CD4-positive, alpha-beta T cell (primary cell): ENCODE measurements at regions not wholly inside any gene's neighbourhood (a gene's known extent, or its start where the extent isn't known, plus 50 kb on each side); places are given as distances from the start of the nearest gene placed in this dataset.

Experiments
- ATAC-seq: fragments of 200-7000 bp; cut with Tn5 transposase; one replicate; pipeline ENCODE4 v1.10.0; 2022; ENCODE audit warnings: mild to moderate bottlenecking; ENCODE audit not compliant: poor library complexity
- CTCF ChIA-PET: fragments of 350-600 bp; sonication (Branson Sonifier 250); formaldehyde crosslinking; loops from one replicate; lab custom pipeline; 2021; ENCODE audit warnings: antibody characterized with exemption, inconsistent platforms; lab: Charles Lee
- POLR2A ChIA-PET: fragments of 350-600 bp; sonication (Branson Sonifier 250); formaldehyde crosslinking; loops from one replicate; lab custom pipeline; 2021; ENCODE audit warnings: antibody characterized with exemption, inconsistent platforms; lab: Charles Lee
- DNase-seq, 14 experiments: peaks; one replicate each; pipeline ENCODE4 v3.0.0-alpha.2; 2013 to 2020; ENCODE audit warnings: mixed read lengths in 2 of 14
- H3K27ac ChIP-seq, 2 donors: one replicate each; pipeline versions ENCODE4 v1.5.1 to v1.7.0; 2013; ENCODE audit warnings: low read length in 2 of 2, low read depth in 1 of 2, mild to moderate bottlenecking in 1 of 2
- H3K27me3 ChIP-seq, 2 experiments: 1 replicate in 1 of 2; 2 replicates in 1 of 2; pipeline versions ENCODE4 v1.6.1 to v1.7.0; 2013; ENCODE audit warnings: low read length in 2 of 2, control low read depth in 1 of 2, mild to moderate bottlenecking in 1 of 2, moderate library complexity in 1 of 2; ENCODE audit not compliant: insufficient read depth in 2 of 2, control insufficient read depth in 1 of 2
- H3K36me3 ChIP-seq: one replicate; pipeline ENCODE4 v1.6.1; 2013; ENCODE audit warnings: low read length, control low read depth; ENCODE audit not compliant: insufficient read depth
- H3K4me1 ChIP-seq: one replicate; pipeline ENCODE4 v1.6.1; 2013; ENCODE audit warnings: low read length, control low read depth; ENCODE audit not compliant: insufficient read depth
- H3K4me3 ChIP-seq: one replicate; pipeline ENCODE4 v1.5.1; 2013; ENCODE audit warnings: mild to moderate bottlenecking, low read length, moderate library complexity
- H3K9me3 ChIP-seq, 2 experiments: 1 replicate in 1 of 2; 2 replicates in 1 of 2; pipeline versions ENCODE4 v1.6.1 to v1.7.0; 2013; ENCODE audit warnings: low read length in 2 of 2, mild to moderate bottlenecking in 2 of 2, control low read depth in 1 of 2, moderate library complexity in 1 of 2; ENCODE audit not compliant: control insufficient read depth in 1 of 2, insufficient read depth in 1 of 2
- H3K27ac Mint-ChIP-seq: one replicate; pipeline ENCODE4 v1.8.0; 2020; ENCODE audit warnings: mixed read lengths
- H3K27me3 Mint-ChIP-seq: one replicate; pipeline ENCODE4 v1.8.0; 2021; ENCODE audit warnings: mixed read lengths
- H3K36me3 Mint-ChIP-seq: one replicate; pipeline ENCODE4 v1.8.0; 2021; ENCODE audit warnings: low read depth, mixed read lengths
- H3K4me1 Mint-ChIP-seq: one replicate; pipeline ENCODE4 v1.8.0; 2021; ENCODE audit warnings: low read depth, mixed read lengths
- H3K4me3 Mint-ChIP-seq: one replicate; pipeline ENCODE4 v1.8.0; 2020; ENCODE audit warnings: mild to moderate bottlenecking, mixed read lengths
- H3K9me3 Mint-ChIP-seq: one replicate; pipeline ENCODE4 v1.8.0; 2020; ENCODE audit warnings: mixed read lengths
- intact Hi-C, 2 experiments: fragments of 100-400 bp; cut with DNase I in 1 of 2; cut with micrococcal nuclease in 1 of 2; formaldehyde crosslinking; loops; one replicate each; pipeline versions ENCODE4 v1.15.1 to v1.9.0; 2023 to 2025; cut with DNase I, micrococcal nuclease
- TF ChIP-seq, protein P1 (sequence below): fragments of 200-600 bp; IDR thresholded peaks from one replicate; pipeline ENCODE4 v1.8.0; 2022; ENCODE audit warnings: antibody characterized with exemption, mild to moderate bottlenecking

GRCh38 chr17:68801335-68802247 lies 153.6 kb downstream of the ABCA8 start:
- TF ChIP-seq, protein P1, sequence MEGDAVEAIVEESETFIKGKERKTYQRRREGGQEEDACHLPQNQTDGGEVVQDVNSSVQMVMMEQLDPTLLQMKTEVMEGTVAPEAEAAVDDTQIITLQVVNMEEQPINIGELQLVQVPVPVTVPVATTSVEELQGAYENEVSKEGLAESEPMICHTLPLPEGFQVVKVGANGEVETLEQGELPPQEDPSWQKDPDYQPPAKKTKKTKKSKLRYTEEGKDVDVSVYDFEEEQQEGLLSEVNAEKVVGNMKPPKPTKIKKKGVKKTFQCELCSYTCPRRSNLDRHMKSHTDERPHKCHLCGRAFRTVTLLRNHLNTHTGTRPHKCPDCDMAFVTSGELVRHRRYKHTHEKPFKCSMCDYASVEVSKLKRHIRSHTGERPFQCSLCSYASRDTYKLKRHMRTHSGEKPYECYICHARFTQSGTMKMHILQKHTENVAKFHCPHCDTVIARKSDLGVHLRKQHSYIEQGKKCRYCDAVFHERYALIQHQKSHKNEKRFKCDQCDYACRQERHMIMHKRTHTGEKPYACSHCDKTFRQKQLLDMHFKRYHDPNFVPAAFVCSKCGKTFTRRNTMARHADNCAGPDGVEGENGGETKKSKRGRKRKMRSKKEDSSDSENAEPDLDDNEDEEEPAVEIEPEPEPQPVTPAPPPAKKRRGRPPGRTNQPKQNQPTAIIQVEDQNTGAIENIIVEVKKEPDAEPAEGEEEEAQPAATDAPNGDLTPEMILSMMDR, result no peak
- Mint-ChIP-seq H3K36me3 (no peaks in the 10 kb centered on the region), H3K27me3 (peaks cover 5% of the 10 kb centered on the region), H3K4me3 (no peak overlapping the region), H3K4me1 (no peaks in the 10 kb centered on the region), H3K27ac (no peak overlapping the region), H3K9me3 (no peaks in the 10 kb centered on the region)
- intact Hi-C loops, result no loop called here
- no peak for ATAC-seq
- CTCF ChIA-PET, result no interaction called here
- Histone ChIP-seq H3K36me3 (no peaks in the 10 kb centered on the region), H3K4me3 (no peak overlapping the region), H3K27ac (no peak overlapping the region), H3K4me1 (no peaks in the 10 kb centered on the region), H3K27me3 (no peaks in the 10 kb centered on the region), H3K9me3 (peaks cover 0 to 4% of the 10 kb centered on the region in 2 experiments)
- DNase-seq, result no peak
- POLR2A ChIA-PET, result interaction anchor here (0.6 kb wide), 1 partner anchor 13 kb away, joined by 3 read pairs; no protein-coding TSS in a partner anchor

- Mint-ChIP-seq H3K4me3 (no peak overlapping the region), H3K27ac (no peak overlapping the region), H3K27me3 (peaks cover 5% of the 10 kb centered on the region), H3K9me3 (no peaks in the 10 kb centered on the region), H3K4me1 (no peaks in the 10 kb centered on the region), H3K36me3 (no peaks in the 10 kb centered on the region)
- ChIA-PET CTCF (no interaction called here), POLR2A (no interaction called here)
- Histone ChIP-seq H3K27me3 (no peaks in the 10 kb centered on the region), H3K4me3 (no peak overlapping the region), H3K27ac (no peak overlapping the region), H3K36me3 (no peaks in the 10 kb centered on the region), H3K4me1 (no peaks in the 10 kb centered on the region), H3K9me3 (no peaks in the 10 kb centered on the region)
- ATAC-seq (no peak), DNase-seq (no peak)
- TF ChIP-seq, protein P1, result no peak
- intact Hi-C loops, result no loop called here
These were observed 154.4 kb downstream of the ABCA8 start for GRCh38 chr17:68800751-68801150.

DNA sequence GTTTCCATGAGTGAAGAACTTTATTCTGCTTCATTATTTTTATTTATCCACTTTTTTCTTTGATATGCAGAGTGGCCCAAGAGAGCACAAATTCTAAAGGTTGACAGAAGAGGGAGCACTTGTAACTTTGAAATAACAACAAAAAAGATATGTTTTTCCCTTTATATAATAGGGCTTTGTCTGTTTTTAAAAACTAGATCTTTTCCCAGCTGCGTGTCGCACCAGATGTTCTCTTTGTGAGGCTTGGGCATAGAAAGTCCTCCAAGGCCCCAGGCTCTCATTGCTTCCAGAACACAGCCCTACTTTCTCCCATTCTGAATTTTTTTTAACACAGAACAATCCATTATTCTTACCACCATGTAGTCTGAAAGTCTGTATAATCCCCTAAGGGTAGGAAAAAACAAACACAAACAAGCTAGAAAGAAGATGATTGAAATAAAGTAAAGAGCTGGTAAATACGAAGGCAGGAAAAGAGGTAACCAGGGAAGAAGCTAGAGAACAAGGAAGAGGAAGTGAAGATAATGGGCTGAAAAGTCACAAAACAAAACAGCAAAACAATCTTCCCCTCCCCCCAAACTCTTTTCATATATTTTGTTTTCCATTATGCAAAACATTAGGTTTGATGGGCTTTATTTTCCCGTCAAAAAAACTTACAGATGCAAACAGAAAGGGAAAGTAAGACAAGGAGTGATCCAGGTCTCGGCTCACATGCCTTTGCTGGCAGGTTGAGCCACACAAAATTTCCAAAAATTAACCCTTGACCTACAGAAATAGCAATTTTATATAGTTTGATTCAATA lies 160.4 kb downstream of the ABCA8 start:
- no peaks in the 10 kb centered on the region for H3K4me1 Mint-ChIP-seq
- POLR2A ChIA-PET, result interaction anchor here (0.7 kb wide), 1 partner anchor 450 kb away, joined by 3 read pairs; no protein-coding TSS in a partner anchor
- no peaks in the 10 kb centered on the region for H3K9me3 ChIP-seq
- no peak overlapping the region for H3K27ac Mint-ChIP-seq
- TF ChIP-seq, protein P1, result no peak
- H3K4me3 ChIP-seq, result no peak overlapping the region
- no peak overlapping the region for H3K27ac ChIP-seq
- no peaks in the 10 kb centered on the region for H3K4me1 ChIP-seq
- H3K27me3 ChIP-seq, result peaks cover 0 to 3% of the 10 kb centered on the region in 2 experiments
- no peaks in the 10 kb centered on the region for H3K36me3 Mint-ChIP-seq
- CTCF ChIA-PET, result no interaction called here
- H3K9me3 Mint-ChIP-seq, result no peaks in the 10 kb centered on the region
- no peaks in the 10 kb centered on the region for H3K36me3 ChIP-seq
- DNase-seq, result no peak
- no peak for ATAC-seq
- intact Hi-C loops, result no loop called here
- no peak overlapping the region for H3K4me3 Mint-ChIP-seq
- H3K27me3 Mint-ChIP-seq, result peaks cover 22% of the 10 kb centered on the region
